ENCODE measurements at regions not wholly inside any gene's neighbourhood (a gene's known extent, or its start where the extent isn't known, plus 50 kb on each side); places are given as distances from the start of the nearest gene placed in this dataset.
A peak's percentile ranks its signal among the peaks of the same experiment; 100 is the strongest.

- DNase-seq, result no peak
These were observed 160.6 kb upstream of the COL21A1 start for GRCh38 chr6:56407883-56408410.

GRCh38 chr6:56406276-56407269 is 159.2 kb upstream of the COL21A1 start:
- no peak for DNase-seq

- no peak for DNase-seq
These were observed 157.2 kb upstream of the COL21A1 start for GRCh38 chr6:56404599-56404998.

- DNase-seq, result peak; percentile 33
These were observed 156.4 kb upstream of the COL21A1 start for GRCh38 chr6:56403745-56404144.

- no peak for DNase-seq
These were observed 154.2 kb upstream of the COL21A1 start for GRCh38 chr6:56401477-56402070.

- peak; percentile 59 for DNase-seq
These were observed 152.9 kb upstream of the COL21A1 start for GRCh38 chr6:56400273-56400672.

GRCh38 chr6:56399672-56400263 is 152.4 kb upstream of the COL21A1 start:
- DNase-seq, result peak; percentile 100

GRCh38 chr6:56399250-56399671 is 151.9 kb upstream of the COL21A1 start:
- DNase-seq, result peak; percentile 93

- DNase-seq, result no peak
These were observed 149.1 kb upstream of the COL21A1 start for GRCh38 chr6:56396435-56396834.

GRCh38 chr6:56393615-56394612 is 146.5 kb upstream of the COL21A1 start:
- DNase-seq, result no peak

GRCh38 chr6:56388415-56388755 is 141.0 kb upstream of the COL21A1 start:
- DNase-seq, result peak; percentile 99

- peak; percentile 99 for DNase-seq
These were observed 140.4 kb upstream of the COL21A1 start for GRCh38 chr6:56387621-56388414.

- DNase-seq, result peak; percentile 43
These were observed 139.3 kb upstream of the COL21A1 start for GRCh38 chr6:56386717-56387116.

- DNase-seq, result no peak
These were observed 138.7 kb upstream of the COL21A1 start for GRCh38 chr6:56385981-56386593.

- no peak for DNase-seq
These were observed 135.8 kb upstream of the COL21A1 start for GRCh38 chr6:56383160-56383559.

GRCh38 chr6:56382416-56382940 is 135.1 kb upstream of the COL21A1 start:
- DNase-seq, result peak; percentile 73

- peak; percentile 92 for DNase-seq
These were observed 134.4 kb upstream of the COL21A1 start for GRCh38 chr6:56381801-56382251.

- DNase-seq, result no peak
These were observed 133.1 kb upstream of the COL21A1 start for GRCh38 chr6:56380476-56380875.

GRCh38 chr6:56378966-56379585 is 131.7 kb upstream of the COL21A1 start:
- no peak for DNase-seq

GRCh38 chr6:56378507-56378906 is 131.1 kb upstream of the COL21A1 start:
- DNase-seq, result no peak

Data from NCI-H510A treated with DMSO at 0.1 percent for 48 hours (cell line).